ENCODE measurements at regions not wholly inside any gene's neighbourhood (a gene's known extent, or its start where the extent isn't known, plus 50 kb on each side); places are given as distances from the start of the nearest gene placed in this dataset.
A peak's percentile ranks its signal among the peaks of the same experiment; 100 is the strongest.

DNA sequence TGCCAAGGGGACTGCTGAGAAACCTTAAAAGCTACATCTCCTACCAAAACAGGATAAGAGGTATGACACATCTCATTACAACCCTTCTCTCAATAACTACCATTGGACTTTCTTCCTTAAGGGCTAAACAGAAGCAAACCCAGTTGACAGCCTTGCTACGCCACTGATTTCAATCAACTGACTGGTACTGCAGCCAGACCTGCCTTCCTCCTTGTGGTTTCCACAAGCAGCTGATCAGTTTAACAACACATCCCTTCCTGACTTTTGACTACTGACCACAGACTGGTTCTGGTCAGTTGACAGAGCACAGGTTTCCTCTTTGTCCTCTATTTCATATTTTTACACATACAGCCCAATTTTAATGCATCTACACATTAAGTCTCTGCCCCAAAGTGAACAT lies 108.8 kb downstream of the ADAMTS1 start:
- H3K4me3 ChIP-seq (replicated peaks; ENCODE audit: insufficient read depth, low read length), result no peak overlapping the region
- TF ChIP-seq, protein P1, sequence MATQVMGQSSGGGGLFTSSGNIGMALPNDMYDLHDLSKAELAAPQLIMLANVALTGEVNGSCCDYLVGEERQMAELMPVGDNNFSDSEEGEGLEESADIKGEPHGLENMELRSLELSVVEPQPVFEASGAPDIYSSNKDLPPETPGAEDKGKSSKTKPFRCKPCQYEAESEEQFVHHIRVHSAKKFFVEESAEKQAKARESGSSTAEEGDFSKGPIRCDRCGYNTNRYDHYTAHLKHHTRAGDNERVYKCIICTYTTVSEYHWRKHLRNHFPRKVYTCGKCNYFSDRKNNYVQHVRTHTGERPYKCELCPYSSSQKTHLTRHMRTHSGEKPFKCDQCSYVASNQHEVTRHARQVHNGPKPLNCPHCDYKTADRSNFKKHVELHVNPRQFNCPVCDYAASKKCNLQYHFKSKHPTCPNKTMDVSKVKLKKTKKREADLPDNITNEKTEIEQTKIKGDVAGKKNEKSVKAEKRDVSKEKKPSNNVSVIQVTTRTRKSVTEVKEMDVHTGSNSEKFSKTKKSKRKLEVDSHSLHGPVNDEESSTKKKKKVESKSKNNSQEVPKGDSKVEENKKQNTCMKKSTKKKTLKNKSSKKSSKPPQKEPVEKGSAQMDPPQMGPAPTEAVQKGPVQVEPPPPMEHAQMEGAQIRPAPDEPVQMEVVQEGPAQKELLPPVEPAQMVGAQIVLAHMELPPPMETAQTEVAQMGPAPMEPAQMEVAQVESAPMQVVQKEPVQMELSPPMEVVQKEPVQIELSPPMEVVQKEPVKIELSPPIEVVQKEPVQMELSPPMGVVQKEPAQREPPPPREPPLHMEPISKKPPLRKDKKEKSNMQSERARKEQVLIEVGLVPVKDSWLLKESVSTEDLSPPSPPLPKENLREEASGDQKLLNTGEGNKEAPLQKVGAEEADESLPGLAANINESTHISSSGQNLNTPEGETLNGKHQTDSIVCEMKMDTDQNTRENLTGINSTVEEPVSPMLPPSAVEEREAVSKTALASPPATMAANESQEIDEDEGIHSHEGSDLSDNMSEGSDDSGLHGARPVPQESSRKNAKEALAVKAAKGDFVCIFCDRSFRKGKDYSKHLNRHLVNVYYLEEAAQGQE (IDR thresholded peaks at IDR 0.05; ENCODE audit: insufficient replicate concordance, low read depth), result no peak
- TF ChIP-seq, protein P2, sequence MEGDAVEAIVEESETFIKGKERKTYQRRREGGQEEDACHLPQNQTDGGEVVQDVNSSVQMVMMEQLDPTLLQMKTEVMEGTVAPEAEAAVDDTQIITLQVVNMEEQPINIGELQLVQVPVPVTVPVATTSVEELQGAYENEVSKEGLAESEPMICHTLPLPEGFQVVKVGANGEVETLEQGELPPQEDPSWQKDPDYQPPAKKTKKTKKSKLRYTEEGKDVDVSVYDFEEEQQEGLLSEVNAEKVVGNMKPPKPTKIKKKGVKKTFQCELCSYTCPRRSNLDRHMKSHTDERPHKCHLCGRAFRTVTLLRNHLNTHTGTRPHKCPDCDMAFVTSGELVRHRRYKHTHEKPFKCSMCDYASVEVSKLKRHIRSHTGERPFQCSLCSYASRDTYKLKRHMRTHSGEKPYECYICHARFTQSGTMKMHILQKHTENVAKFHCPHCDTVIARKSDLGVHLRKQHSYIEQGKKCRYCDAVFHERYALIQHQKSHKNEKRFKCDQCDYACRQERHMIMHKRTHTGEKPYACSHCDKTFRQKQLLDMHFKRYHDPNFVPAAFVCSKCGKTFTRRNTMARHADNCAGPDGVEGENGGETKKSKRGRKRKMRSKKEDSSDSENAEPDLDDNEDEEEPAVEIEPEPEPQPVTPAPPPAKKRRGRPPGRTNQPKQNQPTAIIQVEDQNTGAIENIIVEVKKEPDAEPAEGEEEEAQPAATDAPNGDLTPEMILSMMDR (IDR thresholded peaks at IDR 0.05; ENCODE audit: insufficient read depth, low read length), result no peak
- TF ChIP-seq POLR2AphosphoS5 (IDR thresholded peaks at IDR 0.05; ENCODE audit: low read depth) (no peak), SPI1 (IDR thresholded peaks at IDR 0.05; ENCODE audit: borderline replicate concordance, low read depth) (no peak), GABPA (IDR thresholded peaks at IDR 0.05; ENCODE audit: low read depth) (no peak)
- H3K27ac ChIP-seq (replicated peaks), result no peak overlapping the region
- no peaks in the 10 kb centered on the region for H3K27me3 ChIP-seq (ENCODE audit: insufficient read depth, poor library complexity, severe bottlenecking)
- DNase-seq (ENCODE audit: low read depth in 1 of 2, low spot score in 1 of 2), result no peak

DNA sequence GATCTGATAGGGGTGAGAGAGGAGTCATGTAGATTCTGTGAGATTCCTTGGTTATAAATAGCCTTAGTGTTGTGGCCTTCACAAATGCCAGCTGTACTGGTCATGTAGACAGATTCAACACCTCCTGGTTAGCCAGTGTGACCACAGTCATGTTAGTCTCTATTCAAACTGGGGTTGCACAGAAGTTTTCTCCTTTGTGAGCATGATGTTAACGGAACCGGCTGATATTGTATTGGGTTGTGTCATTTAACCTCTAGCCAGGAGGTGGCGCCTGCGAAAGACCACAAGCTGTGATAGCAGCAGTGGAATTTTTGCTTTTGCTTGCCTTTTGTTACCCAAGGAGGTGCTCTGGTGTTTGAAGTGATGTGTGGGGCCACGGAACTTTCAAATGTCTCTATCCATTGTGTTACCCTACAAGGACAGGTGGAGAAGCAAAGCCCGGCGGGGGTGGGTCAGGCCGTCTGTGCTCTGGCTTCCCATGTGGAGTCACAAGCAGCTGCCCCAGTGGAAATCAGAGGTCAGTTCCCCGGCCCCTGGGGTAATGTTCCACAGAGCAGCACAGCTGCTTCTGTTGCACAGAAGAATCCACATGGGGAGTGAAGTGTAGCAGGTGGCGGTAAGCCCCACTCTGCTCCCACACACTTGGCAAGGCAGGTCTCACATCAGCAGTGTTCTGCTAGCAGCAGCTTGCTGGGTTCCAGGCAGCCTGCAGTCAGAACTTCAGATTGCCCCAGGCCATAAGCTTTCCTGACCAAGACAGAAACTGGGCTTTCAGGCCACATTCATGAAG lies 112.6 kb downstream of the ADAMTS1 start:
- Histone ChIP-seq H3K27me3 (ENCODE audit: insufficient read depth, poor library complexity, severe bottlenecking) (no peaks in the 10 kb centered on the region), H3K27ac (replicated peaks) (no peak overlapping the region), H3K4me3 (replicated peaks; ENCODE audit: insufficient read depth, low read length) (no peak overlapping the region)
- TF ChIP-seq SPI1 (IDR thresholded peaks at IDR 0.05; ENCODE audit: borderline replicate concordance, low read depth), result no peak
- TF ChIP-seq, protein P2 (IDR thresholded peaks at IDR 0.05; ENCODE audit: insufficient read depth, low read length), result peak; percentile 15
- no peak for DNase-seq (ENCODE audit: low read depth in 1 of 2, low spot score in 1 of 2)

DNA sequence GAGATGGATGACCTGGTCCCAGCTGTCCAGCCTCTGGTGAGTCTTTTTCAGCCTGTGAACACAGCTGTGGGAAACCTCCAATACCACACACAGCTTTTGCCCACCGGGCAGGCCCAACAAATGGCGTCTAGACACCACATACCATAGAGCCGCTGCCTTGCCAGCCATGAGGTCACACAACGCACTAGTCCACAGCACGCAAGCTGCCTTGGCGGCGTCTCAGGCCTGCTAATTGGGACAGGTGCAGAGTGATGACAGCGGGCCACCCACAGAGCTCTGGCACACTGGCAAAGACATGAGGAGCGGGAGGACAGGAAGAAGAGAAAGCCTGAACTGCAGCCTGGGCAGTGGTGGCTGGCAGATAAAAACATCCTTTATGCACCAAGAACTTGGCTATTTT lies 125.5 kb downstream of the ADAMTS1 start:
- TF ChIP-seq POLR2AphosphoS5 (IDR thresholded peaks at IDR 0.05; ENCODE audit: low read depth) (no peak), GABPA (IDR thresholded peaks at IDR 0.05; ENCODE audit: low read depth) (no peak), SPI1 (IDR thresholded peaks at IDR 0.05; ENCODE audit: borderline replicate concordance, low read depth) (no peak)
- TF ChIP-seq, protein P2 (IDR thresholded peaks at IDR 0.05; ENCODE audit: insufficient read depth, low read length), result no peak
- TF ChIP-seq, protein P1 (IDR thresholded peaks at IDR 0.05; ENCODE audit: insufficient replicate concordance, low read depth), result no peak
- Histone ChIP-seq H3K27me3 (ENCODE audit: insufficient read depth, poor library complexity, severe bottlenecking) (no peaks in the 10 kb centered on the region), H3K27ac (replicated peaks) (no peak overlapping the region), H3K4me3 (replicated peaks; ENCODE audit: insufficient read depth, low read length) (no peak overlapping the region)
- no peak for DNase-seq (ENCODE audit: low read depth in 1 of 2, low spot score in 1 of 2)
